NCI-H2107 treated with DMSO at 0.1 percent for 48 hours (cell line): ENCODE measurements at regions not wholly inside any gene's neighbourhood (a gene's known extent, or its start where the extent isn't known, plus 50 kb on each side); places are given as distances from the start of the nearest gene placed in this dataset.
"Not testable (repeated sequence)": the region's sequence is repeated elsewhere in the genome, so short reads cannot be mapped to it uniquely, and the experiment has no call there.

Source experiments
- DNase-seq: peaks from one replicate; lab custom pipeline; 2025; ENCODE audit not compliant: unreplicated experiment; lab: John Stamatoyannopoulos, UW

GRCh38 chr1:96521994-96522760 lies 199.4 kb upstream of the PTBP2 start:
- DNase-seq = no peak

DNA sequence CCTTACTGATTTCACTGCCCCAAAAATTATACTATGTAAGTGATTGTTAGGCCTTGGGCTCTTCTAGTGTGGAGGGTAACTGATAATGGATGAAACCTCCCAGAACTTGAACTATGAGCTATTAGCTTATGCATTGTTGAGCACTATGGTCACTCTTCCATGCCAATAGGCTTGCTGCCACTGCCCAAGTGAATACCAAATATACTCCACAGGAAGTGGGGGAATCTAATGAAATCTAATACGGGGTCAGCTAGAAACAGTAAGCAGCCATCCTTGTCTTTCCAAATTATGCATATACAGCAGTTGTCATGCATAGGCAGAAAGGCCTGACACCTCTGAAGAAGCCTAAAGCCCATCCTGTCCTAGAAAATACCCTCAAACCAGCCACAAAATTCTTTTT lies 198.7 kb upstream of the PTBP2 start:
- no peak for DNase-seq

- no peak for DNase-seq
Measured at GRCh38 chr1:96524100-96524499, 197.5 kb upstream of the PTBP2 start.

DNA sequence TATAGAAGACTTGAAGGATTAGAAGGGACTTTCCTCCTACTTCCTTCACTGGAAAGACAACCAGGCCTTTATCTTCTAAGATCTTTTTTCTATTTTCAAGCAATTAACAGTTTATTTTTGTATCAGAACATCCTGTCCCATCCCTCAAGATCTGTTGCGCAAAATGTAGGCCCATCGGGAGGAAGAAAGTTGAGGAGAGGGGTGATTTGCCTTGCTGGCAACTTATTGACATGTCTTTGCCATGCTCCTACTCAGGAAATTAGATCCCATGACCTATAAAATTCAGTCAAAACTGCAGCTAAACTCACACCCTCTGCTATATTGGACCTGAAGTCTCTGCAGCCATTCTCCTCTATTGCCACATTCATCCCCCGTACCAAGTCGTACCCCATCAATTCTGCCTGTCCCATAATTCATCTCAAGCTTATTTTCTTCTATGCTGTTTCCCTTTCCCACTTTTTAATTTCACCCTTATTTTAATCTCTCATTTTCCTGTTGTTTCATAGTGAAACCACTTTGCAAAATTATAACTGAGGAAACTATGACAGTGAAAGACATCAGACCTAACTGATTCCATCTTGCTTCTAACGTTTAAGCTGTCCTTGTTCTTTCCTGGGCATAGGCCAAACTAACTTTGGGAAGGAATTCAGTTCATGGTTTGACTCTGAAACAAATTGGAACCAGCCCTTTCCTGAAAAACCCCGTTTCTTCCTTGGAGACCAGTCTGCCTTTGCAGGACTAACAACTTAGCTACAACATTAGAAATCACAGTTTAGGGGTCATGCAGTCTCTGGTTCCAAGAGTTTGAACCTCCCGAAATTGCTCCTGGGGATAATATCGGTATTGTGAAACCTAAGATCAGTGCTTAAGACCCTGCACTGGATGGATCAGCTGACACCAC lies 195.7 kb upstream of the PTBP2 start:
- DNase-seq = no peak

- DNase-seq = not testable (repeated sequence)
Measured at GRCh38 chr1:96528672-96529071, 192.9 kb upstream of the PTBP2 start.

GRCh38 chr1:96533820-96534219 lies 187.8 kb upstream of the PTBP2 start:
- DNase-seq = no peak

- DNase-seq = no peak
Measured at GRCh38 chr1:96536581-96536980, 185.0 kb upstream of the PTBP2 start.

- no peak for DNase-seq
Measured at GRCh38 chr1:96538111-96538641, 183.4 kb upstream of the PTBP2 start.

- no peak for DNase-seq
Measured at GRCh38 chr1:96538883-96539282, 182.7 kb upstream of the PTBP2 start.

DNA sequence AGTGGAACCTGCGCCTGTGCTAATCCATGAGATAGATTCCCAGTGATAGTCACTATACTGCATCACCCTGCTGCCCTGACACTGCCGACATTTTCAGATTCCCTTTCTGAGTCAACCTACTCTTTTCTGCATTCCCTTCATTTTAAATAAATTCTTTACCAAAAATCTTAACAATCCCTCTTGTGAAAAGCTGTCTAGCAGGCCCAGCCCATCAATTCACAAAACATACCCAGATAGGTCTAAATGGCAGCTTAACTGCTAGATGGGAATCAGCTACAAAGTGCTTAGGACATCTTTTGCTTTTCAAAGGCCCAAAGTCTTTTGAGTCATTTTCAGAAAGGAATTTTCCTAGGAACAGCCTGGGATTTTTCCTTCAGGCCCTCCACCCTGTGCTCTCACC lies 180.1 kb upstream of the PTBP2 start:
- no peak for DNase-seq

- DNase-seq = no peak
Measured at GRCh38 chr1:96544051-96544830, 177.3 kb upstream of the PTBP2 start.

DNA sequence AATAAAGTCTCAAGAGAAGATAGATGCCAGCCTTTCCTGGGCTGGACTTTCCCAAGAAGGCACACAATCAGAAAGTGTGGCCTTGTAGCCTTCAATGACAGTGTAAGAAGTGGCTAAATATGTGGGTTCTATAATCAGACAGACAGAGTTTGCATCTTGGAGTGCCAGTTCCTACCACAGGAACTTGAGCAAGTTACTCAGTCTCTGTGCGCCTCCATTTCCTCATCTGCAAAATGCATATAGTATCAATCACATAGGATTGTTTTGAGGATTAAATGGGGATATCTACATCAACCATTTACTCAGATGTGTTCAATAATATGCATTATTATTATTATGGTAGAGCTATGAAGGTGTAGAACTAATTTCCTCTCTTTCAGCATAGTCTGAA lies 176.8 kb upstream of the PTBP2 start:
- no peak for DNase-seq

GRCh38 chr1:96545935-96546656 lies 175.5 kb upstream of the PTBP2 start:
- no peak for DNase-seq

GRCh38 chr1:96550061-96550460 lies 171.5 kb upstream of the PTBP2 start:
- DNase-seq = no peak

DNA sequence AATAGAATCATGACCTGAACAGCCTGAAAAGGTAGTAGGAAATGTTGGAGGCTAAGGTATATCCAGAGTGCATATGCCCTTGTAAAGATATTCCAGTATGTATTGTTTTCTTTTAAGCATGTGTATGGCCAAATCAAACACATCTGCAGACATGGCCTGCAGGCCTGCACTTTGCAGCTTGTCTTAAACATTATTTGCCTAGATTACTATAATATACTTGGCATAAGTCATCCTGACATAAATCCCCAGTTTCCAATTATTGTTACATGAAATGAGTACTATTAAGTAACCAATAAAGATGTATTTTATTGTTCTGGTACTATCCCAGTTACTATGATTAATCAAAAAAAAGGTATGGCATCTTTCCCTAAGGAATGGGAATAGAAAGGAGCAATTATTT lies 169.1 kb upstream of the PTBP2 start:
- no peak for DNase-seq

DNA sequence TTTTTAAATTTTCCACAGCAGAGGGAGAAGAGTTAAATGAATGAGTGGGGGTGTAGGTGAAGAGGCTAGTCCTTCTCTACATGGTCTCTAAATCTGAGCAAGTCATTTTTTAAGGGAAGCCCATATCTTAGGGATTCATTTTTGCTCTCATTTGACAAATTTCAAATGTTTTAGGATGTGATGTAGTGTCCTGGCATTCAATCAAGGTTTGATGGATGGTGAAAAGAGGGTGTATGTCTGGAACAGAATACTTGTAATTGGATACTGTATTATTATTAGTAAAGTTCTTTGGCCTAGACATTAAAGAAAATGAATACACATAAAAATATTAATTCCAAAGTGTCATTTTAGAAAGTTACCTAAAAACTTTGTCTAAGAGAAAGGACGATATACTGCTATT lies 167.8 kb upstream of the PTBP2 start:
- no peak for DNase-seq

- DNase-seq = no peak
Measured at GRCh38 chr1:96554364-96554763, 167.2 kb upstream of the PTBP2 start.

- DNase-seq = no peak
Measured at GRCh38 chr1:96557336-96557735, 164.2 kb upstream of the PTBP2 start.

DNA sequence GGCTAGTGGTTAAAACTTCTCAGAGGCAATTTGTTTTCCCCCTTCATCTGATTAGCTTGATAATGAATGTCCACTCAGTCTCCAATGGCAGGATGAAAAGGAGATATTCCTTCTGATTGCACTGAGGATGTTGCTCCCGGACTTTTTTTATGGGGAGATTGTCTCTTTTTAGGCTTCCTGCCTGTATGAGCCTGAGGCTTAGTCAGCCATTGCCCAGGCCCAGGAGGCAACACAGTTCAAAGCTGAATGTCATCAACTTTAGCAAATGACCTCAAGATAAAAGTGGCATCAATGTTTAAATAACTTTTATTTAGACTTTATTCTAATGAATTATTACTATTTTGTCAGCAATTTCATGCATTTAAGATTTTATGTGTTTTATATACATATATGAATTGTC lies 162.9 kb upstream of the PTBP2 start:
- DNase-seq = no peak

GRCh38 chr1:96559181-96559580 lies 162.4 kb upstream of the PTBP2 start:
- DNase-seq = no peak
